ENCODE measurements at regions not wholly inside any gene's neighbourhood (a gene's known extent, or its start where the extent isn't known, plus 50 kb on each side); places are given as distances from the start of the nearest gene placed in this dataset.

DNA sequence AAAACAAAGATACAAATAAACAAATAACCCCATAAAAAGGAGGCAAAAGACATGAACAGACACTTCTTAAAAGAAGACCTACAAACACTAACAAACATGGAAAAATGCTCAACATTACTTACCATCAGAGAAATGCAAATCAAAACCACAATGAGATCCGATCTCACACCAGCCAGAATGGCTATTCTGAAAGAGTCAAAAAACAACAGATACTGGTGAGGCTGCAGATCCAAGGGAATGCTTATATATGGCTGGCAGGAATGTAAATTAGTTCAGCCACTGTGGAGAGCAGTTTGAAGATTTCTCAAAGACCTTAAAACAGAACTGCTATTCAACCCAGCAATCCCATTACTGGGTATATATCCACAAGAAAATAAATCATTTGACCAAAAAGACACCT is 80.4 kb upstream of the NRP1 start:
- no peak overlapping the region for H3K27ac ChIP-seq (ENCODE audit: low read depth, low read length, poor library complexity, severe bottlenecking)
- H3K4me1 ChIP-seq (ENCODE audit: insufficient read depth, low read length, severe bottlenecking) = no peaks in the 10 kb centered on the region
- no peaks in the 10 kb centered on the region for H3K79me2 ChIP-seq (ENCODE audit: insufficient read depth, low read length)
- no peak overlapping the region for H2AFZ ChIP-seq (ENCODE audit: low read length)
- H3K9ac ChIP-seq (ENCODE audit: low read length) = no peak overlapping the region
- TF ChIP-seq EZH2 (IDR thresholded peaks at IDR 0.05; ENCODE audit: borderline replicate concordance, low read length) = no peak
- TF ChIP-seq, protein P1, sequence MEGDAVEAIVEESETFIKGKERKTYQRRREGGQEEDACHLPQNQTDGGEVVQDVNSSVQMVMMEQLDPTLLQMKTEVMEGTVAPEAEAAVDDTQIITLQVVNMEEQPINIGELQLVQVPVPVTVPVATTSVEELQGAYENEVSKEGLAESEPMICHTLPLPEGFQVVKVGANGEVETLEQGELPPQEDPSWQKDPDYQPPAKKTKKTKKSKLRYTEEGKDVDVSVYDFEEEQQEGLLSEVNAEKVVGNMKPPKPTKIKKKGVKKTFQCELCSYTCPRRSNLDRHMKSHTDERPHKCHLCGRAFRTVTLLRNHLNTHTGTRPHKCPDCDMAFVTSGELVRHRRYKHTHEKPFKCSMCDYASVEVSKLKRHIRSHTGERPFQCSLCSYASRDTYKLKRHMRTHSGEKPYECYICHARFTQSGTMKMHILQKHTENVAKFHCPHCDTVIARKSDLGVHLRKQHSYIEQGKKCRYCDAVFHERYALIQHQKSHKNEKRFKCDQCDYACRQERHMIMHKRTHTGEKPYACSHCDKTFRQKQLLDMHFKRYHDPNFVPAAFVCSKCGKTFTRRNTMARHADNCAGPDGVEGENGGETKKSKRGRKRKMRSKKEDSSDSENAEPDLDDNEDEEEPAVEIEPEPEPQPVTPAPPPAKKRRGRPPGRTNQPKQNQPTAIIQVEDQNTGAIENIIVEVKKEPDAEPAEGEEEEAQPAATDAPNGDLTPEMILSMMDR (IDR thresholded peaks at IDR 0.05; ENCODE audit: low read length) = no peak
- no peaks in the 10 kb centered on the region for H4K20me1 ChIP-seq (ENCODE audit: insufficient read depth, low read length)
- H3K9me2 ChIP-seq (ENCODE audit: low read depth, low read length) = no peaks in the 10 kb centered on the region
- H3K36me3 ChIP-seq (ENCODE audit: insufficient read depth, low read length) = no peaks in the 10 kb centered on the region
- no peak overlapping the region for H3K4me3 ChIP-seq (ENCODE audit: low read depth, low read length, poor library complexity, severe bottlenecking)
- H3K27me3 ChIP-seq (ENCODE audit: insufficient read depth, low read length) = no peaks in the 10 kb centered on the region
- no peak overlapping the region for H3K4me2 ChIP-seq (ENCODE audit: low read length)
- no peaks in the 10 kb centered on the region for H3F3A ChIP-seq (ENCODE audit: insufficient read depth, low read length)
- H3K9me3 ChIP-seq (ENCODE audit: low read length) = no peaks in the 10 kb centered on the region

DNA sequence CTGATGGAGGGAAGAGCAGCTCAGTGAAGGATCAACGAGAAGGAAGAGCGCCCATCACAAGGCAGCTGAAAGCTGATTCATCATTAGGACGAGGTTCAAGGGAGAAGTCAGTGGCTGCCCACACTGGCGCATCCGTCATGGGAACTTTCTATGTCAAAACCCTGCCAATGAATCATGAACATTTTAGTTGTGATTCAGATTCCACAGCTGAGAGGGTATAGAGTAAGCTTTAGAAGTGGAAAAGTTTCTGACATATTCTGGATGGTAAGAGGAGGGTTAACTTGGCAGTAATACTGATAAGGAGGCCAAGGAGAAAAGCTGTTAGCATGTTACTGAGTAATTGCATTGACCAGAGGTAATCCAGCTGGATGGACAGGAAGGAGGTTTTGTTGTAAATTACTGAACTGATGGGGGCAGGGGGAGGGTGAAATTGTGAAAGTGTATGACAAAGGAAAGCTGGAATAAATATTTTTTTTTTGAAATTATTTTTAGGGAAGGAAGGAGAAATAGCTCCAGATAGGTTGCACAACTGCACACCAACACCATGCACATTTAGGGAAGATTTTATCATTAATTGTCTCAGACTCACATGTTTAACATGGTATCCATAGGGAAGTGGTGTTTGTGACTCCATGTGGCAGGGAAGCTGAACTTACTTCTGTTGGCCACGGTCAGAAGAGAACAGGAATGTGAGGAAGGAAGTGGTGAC is 78.3 kb upstream of the NRP1 start:
- H3K9me2 ChIP-seq (ENCODE audit: low read depth, low read length) = no peaks in the 10 kb centered on the region
- no peaks in the 10 kb centered on the region for H3K4me1 ChIP-seq (ENCODE audit: insufficient read depth, low read length, severe bottlenecking)
- H3K9me3 ChIP-seq (ENCODE audit: low read length) = no peaks in the 10 kb centered on the region
- H3K27ac ChIP-seq (ENCODE audit: low read depth, low read length, poor library complexity, severe bottlenecking) = no peak overlapping the region
- H3F3A ChIP-seq (ENCODE audit: insufficient read depth, low read length) = no peaks in the 10 kb centered on the region
- H3K9ac ChIP-seq (ENCODE audit: low read length) = no peak overlapping the region
- no peak for TF ChIP-seq EZH2 (IDR thresholded peaks at IDR 0.05; ENCODE audit: borderline replicate concordance, low read length)
- TF ChIP-seq, protein P1 (IDR thresholded peaks at IDR 0.05; ENCODE audit: low read length) = no peak
- no peak overlapping the region for H2AFZ ChIP-seq (ENCODE audit: low read length)
- no peak overlapping the region for H3K4me2 ChIP-seq (ENCODE audit: low read length)
- no peaks in the 10 kb centered on the region for H3K27me3 ChIP-seq (ENCODE audit: insufficient read depth, low read length)
- no peak overlapping the region for H3K4me3 ChIP-seq (ENCODE audit: low read depth, low read length, poor library complexity, severe bottlenecking)
- no peaks in the 10 kb centered on the region for H3K36me3 ChIP-seq (ENCODE audit: insufficient read depth, low read length)
- no peaks in the 10 kb centered on the region for H3K79me2 ChIP-seq (ENCODE audit: insufficient read depth, low read length)
- no peaks in the 10 kb centered on the region for H4K20me1 ChIP-seq (ENCODE audit: insufficient read depth, low read length)

DNA sequence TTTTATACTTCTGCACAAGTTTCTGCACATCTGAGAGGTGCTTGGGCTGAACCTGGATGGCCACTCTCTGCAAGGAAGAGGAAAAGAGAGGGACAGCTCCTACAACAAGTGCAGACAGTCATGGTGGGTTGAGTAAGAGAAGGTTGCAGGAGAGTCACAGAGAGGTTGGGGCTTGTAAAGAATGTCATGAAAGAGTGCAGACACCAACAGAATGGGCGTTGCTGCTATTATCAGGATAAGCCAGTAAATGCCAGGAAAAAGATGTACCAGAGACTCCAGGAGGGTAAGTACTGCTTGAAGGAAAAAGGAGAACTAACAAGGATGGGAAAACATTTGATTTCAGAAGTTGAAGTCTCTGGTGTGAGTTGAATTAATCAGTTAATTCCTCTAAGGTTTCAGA is 77.8 kb upstream of the NRP1 start:
- H3K79me2 ChIP-seq (ENCODE audit: insufficient read depth, low read length) = no peaks in the 10 kb centered on the region
- H3K4me3 ChIP-seq (ENCODE audit: low read depth, low read length, poor library complexity, severe bottlenecking) = no peak overlapping the region
- no peaks in the 10 kb centered on the region for H3K9me2 ChIP-seq (ENCODE audit: low read depth, low read length)
- TF ChIP-seq, protein P1 (IDR thresholded peaks at IDR 0.05; ENCODE audit: low read length) = no peak
- no peak for TF ChIP-seq EZH2 (IDR thresholded peaks at IDR 0.05; ENCODE audit: borderline replicate concordance, low read length)
- no peak overlapping the region for H3K9ac ChIP-seq (ENCODE audit: low read length)
- no peak overlapping the region for H3K4me2 ChIP-seq (ENCODE audit: low read length)
- no peak overlapping the region for H3K27ac ChIP-seq (ENCODE audit: low read depth, low read length, poor library complexity, severe bottlenecking)
- no peaks in the 10 kb centered on the region for H3K27me3 ChIP-seq (ENCODE audit: insufficient read depth, low read length)
- no peaks in the 10 kb centered on the region for H3K9me3 ChIP-seq (ENCODE audit: low read length)
- H4K20me1 ChIP-seq (ENCODE audit: insufficient read depth, low read length) = no peaks in the 10 kb centered on the region
- no peak overlapping the region for H2AFZ ChIP-seq (ENCODE audit: low read length)
- no peaks in the 10 kb centered on the region for H3K4me1 ChIP-seq (ENCODE audit: insufficient read depth, low read length, severe bottlenecking)
- H3K36me3 ChIP-seq (ENCODE audit: insufficient read depth, low read length) = no peaks in the 10 kb centered on the region
- no peaks in the 10 kb centered on the region for H3F3A ChIP-seq (ENCODE audit: insufficient read depth, low read length)

Data from OCI-LY1 (cell line).